Renal cortex interstitium (tissue), 11 donors: ENCODE measurements at regions not wholly inside any gene's neighbourhood (a gene's known extent, or its start where the extent isn't known, plus 50 kb on each side); places are given as distances from the start of the nearest gene placed in this dataset.
"Not testable (repeated sequence)": the region's sequence is repeated elsewhere in the genome, so short reads cannot be mapped to it uniquely, and the experiment has no call there.

Source experiments
- DNase-seq, 11 donors: peaks; one replicate each; pipeline ENCODE4 v3.0.0-alpha.2; 2013; ENCODE audit warnings: low read depth in 9 of 11, low spot score in 4 of 11; ENCODE audit errors: extremely low read depth in 1 of 11

GRCh38 chr15:62218841-62219240, 53.8 kb upstream of the C2CD4B start:
- no peak for DNase-seq

DNA sequence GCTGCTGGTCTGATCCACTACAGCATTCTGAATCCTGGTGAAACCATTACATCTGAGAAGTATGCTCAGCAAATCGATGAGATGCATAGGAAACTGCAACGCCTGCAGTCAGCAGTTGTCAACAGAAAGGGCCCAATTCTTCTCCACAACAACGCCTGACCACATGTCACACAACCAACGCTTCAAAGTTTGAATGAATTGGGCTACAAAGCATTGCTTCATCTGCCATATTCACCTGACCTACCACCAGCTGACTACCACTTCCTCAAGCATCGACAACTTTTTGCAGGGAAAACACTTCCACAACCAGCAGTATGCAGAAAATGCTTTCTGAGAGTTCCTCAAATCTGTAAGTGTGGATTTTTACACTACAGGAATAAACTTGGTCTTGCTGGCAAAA, 54.7 kb upstream of the C2CD4B start:
- no peak for DNase-seq

DNA sequence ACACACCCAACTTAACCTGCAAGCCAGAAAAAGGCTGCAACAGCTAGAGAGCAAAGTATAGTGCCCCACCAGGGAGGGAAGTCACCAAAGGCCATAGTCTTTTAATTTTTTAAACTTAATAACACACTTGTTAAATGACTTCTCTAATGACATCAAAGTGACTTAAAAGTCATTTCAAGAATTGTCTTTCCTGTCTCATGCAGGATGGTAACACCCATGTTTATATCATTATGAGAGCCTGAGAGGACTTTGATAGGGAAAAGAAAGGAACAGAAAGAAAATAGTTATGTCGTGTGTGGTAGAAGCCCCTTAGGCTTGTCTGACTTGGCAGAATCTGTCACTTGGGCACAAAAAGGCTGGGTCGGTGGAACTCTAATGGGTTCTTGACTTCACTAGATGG, 57.9 kb upstream of the C2CD4B start:
- no peak for DNase-seq

GRCh38 chr15:62228604-62229003, 63.5 kb upstream of the C2CD4B start:
- DNase-seq: no peak

DNA sequence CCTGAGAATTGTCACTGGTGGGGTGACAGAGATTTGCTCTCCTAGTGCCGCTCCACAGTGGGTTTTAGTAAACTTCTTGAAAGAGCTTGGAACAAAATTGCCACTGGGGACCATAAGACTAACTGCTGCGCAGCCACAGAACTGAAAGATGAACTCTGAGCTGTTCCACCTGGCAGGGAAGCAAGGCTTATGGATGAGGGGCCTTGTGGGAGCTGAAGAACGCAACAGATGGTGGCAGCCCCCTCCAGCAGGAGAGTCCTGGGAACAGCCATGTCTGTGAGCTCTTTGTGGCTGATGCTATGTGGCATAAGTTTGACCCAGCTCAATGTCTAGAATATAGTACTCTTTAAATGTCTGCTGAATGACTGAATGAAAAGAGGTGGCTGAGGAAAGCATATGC, 66.8 kb upstream of the C2CD4B start:
- DNase-seq: no peak

DNA sequence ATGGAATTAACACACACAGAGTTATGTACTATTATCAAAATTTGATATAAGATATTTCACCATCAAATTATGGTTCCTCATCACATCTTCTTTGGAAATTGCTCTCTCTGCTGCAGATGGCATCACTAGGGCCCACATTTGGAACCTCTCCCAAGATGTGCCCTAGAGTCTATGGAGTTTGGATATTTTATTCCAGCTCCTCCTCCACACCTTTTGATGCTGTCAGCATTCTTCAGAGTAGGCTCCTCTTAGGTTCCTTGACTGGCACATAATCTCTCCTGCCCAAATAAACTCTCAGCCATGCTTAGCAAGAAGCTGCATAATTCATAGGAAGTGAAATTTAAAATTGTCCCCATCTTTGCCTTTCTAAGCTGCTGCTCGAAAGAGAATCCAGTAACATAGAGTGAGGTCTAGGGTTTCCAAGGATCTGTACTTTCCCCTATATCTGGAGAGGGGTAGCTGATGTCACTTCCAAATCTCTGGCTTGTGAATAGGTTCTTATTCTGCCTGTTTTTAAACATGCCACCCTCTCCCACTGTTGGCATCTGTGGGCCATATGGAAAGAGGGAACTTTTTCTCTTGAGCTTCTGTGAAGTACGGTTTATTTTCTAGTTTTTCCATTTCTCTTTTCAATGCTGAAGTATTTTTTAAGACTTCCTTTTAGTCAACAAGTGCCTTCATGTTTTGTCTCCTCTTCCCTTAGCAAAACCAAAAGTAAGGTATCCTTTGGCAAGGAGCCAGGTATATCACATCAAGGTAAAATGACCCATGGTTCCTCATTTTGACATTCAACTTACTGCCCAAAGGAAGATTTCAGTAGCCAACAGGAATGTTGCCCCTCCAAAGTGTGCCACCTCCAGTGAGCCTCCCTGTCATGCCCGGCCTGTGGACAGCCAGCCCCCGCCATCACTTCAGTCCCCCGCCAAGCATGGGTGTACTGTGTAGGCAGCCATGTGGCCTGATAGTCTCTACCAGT, 75.3 kb upstream of the C2CD4B start:
- DNase-seq: no peak

- no peak for DNase-seq
Observed at GRCh38 chr15:62241135-62241770, 76.2 kb upstream of the C2CD4B start.

GRCh38 chr15:62242999-62243398, 77.9 kb upstream of the C2CD4B start:
- no peak for DNase-seq

DNA sequence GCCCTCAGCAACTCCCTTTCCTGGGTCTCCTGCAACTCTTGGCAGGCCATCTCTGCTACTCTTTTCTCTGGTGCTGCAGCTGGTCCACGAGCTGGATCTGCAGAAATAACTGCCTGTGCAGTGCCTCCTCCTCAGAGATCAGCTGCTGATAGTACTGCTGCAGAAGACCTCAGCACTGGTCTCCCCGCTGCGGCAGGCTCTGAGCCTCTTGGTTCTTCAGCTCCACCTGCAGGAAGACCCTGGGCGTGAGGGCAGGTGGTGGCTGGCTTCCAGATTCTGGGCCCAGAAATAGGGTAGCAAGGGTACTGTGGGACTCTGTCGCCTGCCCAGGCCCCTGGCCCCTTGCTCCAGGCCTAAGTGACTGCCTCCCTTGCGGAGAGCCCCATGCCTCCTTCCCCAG, 79.7 kb upstream of the C2CD4B start:
- no peak for DNase-seq

DNA sequence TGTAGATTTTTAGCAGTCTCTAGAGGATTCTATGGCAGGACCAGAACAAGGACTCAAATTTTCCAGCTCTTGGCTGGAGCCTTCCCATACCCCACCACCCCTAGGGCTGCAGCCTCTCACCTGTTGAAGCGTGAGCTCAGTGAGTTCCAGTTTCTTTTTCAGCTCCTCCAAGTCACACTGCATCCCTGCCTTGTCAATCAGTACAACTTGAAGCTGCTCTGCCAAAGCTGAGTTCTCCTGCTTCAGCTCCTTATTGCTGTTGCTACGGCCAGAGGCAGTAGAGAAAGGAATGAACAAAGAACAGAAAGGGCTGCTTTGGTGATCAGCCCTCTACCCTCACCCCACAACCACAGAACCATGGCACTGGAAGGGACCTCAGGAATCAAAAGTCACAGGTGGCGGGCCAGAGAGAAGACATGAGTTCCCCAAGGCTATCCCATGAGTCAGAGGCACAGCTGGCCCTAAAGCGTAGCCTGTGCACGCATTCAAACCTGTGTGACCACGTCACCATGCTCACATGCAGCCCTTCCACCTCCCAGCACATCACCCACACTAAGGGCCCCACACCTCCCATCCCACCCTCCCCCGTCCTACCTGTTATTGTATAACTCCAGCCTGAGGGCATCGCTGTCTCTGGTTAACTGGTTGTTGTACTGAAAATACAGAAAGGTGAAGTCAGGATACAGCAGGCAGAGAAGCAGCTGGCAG, 83.3 kb upstream of the C2CD4B start:
- DNase-seq: peak in 8 of 11 donors; percentile 13 to 53 (median 21)

GRCh38 chr15:62249501-62249900, 84.4 kb upstream of the C2CD4B start:
- no peak for DNase-seq

GRCh38 chr15:62250186-62250585, 85.1 kb upstream of the C2CD4B start:
- no peak for DNase-seq

- DNase-seq: no peak
Observed at GRCh38 chr15:62250978-62251377, 85.9 kb upstream of the C2CD4B start.

DNA sequence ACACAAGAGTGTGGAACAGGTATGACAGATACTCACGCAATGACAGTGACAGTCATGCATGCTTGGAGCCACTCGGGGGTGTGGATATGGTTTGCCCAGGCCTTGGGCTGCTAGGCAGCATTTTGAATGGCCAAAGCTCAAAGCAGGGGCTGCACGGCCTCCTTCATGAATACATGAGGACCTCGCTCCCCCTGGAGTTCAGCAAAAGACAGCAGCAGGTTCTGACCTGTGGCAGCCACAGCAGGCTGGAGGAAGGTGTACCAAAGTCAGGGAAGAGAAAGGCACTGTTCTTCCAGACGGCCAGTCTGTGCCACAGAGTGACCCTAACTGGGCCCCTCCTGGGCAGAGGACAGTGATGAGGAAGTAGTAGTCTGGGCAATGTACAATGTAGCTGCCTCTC, 88.2 kb upstream of the C2CD4B start:
- DNase-seq: no peak

DNA sequence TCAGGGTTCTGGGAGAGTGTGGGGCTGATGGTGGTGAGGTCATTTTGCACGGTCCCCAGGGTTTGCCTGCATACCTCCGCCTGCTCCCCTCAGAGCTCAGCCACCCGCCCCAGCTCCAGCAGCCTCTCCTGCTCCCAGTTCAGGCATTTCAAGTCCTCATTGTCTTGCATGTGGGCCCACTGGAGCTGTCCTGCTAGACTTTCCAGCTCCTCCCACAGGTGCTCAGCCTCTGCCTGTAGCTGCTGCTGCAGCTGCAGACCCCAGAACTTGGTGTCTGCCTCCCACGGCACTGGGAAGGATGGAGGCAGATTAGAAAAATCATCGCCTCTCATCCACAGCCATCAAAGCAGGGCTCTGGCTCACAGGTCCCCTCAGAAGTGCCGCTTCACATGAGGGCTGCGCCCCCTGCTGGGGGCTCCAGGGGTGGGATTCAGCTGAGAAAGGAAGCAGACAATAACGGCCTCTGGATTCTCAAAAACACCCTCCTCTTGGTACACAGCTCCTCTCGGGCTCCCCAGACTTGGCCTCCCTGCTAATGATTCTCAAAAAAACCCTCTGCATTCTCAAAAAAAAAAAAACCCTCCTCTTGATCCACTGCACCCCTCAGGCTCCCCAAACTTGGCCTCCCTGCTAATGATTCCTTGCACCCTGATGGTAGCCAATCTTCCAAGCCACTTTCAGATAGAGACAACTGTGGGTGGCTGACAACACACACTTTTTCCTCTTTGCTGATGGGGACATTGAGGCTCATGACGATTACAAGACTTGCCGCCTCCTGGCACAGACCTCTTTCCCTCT, 89.3 kb upstream of the C2CD4B start:
- peak; percentile 33 to 67 (median 56) for DNase-seq

DNA sequence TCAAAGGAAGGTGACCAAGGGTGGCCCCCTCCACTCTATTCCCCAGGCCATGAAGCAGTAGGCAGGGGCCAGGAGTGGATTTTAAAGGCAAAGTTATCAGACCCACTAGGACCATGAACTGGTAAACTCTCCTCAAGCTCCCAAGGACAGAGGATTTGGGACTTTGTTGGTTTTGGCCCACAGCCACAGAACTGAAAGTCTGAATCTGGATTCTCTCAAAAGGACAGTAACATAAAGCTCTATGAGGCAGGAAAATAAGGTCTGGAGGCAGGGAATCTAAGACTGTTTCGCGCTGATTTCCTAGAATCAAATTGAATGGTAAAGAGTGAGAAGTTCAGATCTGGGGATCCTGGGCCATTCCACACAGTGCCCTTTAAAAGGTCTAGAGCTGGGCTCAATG, 91.3 kb upstream of the C2CD4B start:
- not testable (repeated sequence) for DNase-seq

GRCh38 chr15:62257996-62258521, 93.0 kb upstream of the C2CD4B start:
- DNase-seq: no peak

GRCh38 chr15:62262305-62262941, 97.3 kb upstream of the C2CD4B start:
- DNase-seq: no peak
